HL-60 (cell line): ENCODE measurements at regions not wholly inside any gene's neighbourhood (a gene's known extent, or its start where the extent isn't known, plus 50 kb on each side); places are given as distances from the start of the nearest gene placed in this dataset.
"Not testable (repeated sequence)": the region's sequence is repeated elsewhere in the genome, so short reads cannot be mapped to it uniquely, and the experiment has no call there.

ENCODE experiments used
- DNase-seq, 2 experiments: peaks; one replicate each; pipeline ENCODE4 v3.0.0-alpha.2; 2010 to 2020; ENCODE audit warnings: low read depth in 1 of 2, low spot score in 1 of 2
- H3K27ac ChIP-seq: fragments of 250-450 bp; sonication (Bioruptor Pico); replicated peaks from 2 replicates; pipeline ENCODE4 v1.5.1; 2020; ENCODE audit warnings: mild to moderate bottlenecking, moderate library complexity
- H3K27me3 ChIP-seq: fragments of 250-450 bp; sonication (Bioruptor Pico); 2 replicates; pipeline ENCODE4 v1.5.1; 2021; ENCODE audit warnings: mild to moderate bottlenecking, moderate library complexity; ENCODE audit not compliant: insufficient read depth, poor library complexity, severe bottlenecking
- H3K4me3 ChIP-seq: replicated peaks from 2 replicates; pipeline ENCODE4 v1.5.1; 2011; ENCODE audit warnings: mild to moderate bottlenecking, control low read depth, low read length; ENCODE audit not compliant: insufficient read depth
- GABPA ChIP-seq: IDR thresholded peaks from 2 replicates; pipeline ENCODE4 v1.6.1; 2012; ENCODE audit warnings: low read depth
- POLR2AphosphoS5 ChIP-seq: IDR thresholded peaks from 2 replicates; pipeline ENCODE4 v1.6.1; 2012; ENCODE audit warnings: low read depth
- SPI1 ChIP-seq: IDR thresholded peaks from 2 replicates; pipeline ENCODE4 v1.6.1; 2012; ENCODE audit warnings: low read depth, mild to moderate bottlenecking, borderline replicate concordance
- TF ChIP-seq, protein P1 (sequence below): IDR thresholded peaks from 2 replicates; pipeline ENCODE4 v1.6.1; 2012; ENCODE audit warnings: low read depth; ENCODE audit not compliant: insufficient replicate concordance
- TF ChIP-seq, protein P2 (sequence below): IDR thresholded peaks from one replicate; pipeline ENCODE4 v1.5.1; 2011; ENCODE audit warnings: low read length, control low read depth, inconsistent platforms; ENCODE audit not compliant: insufficient read depth

DNA sequence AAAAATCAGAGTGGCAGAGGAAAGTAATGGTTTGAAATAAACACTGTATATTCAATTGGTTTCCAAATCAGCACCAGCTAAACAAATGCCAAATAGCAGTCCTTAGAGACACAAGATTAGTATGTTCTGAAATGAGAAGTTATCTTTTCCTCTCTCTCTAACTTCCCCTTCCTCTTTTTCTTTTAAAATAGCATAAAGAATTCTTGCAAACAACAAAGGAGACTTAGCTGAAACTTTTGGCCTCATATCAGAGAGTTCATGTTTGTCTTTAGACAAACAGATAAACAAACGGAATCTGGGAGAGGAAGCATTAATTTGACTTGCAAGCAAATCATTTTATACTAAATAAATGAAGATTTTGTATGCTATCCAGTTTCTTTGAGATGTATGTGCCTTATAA, 399.0 kb downstream of the GBA3 start:
- no peak overlapping the region for H3K4me3 ChIP-seq
- no peaks in the 10 kb centered on the region for H3K27me3 ChIP-seq
- no peak overlapping the region for H3K27ac ChIP-seq
- no peak for DNase-seq
- peak; percentile 83 for TF ChIP-seq SPI1
- TF ChIP-seq, protein P1, sequence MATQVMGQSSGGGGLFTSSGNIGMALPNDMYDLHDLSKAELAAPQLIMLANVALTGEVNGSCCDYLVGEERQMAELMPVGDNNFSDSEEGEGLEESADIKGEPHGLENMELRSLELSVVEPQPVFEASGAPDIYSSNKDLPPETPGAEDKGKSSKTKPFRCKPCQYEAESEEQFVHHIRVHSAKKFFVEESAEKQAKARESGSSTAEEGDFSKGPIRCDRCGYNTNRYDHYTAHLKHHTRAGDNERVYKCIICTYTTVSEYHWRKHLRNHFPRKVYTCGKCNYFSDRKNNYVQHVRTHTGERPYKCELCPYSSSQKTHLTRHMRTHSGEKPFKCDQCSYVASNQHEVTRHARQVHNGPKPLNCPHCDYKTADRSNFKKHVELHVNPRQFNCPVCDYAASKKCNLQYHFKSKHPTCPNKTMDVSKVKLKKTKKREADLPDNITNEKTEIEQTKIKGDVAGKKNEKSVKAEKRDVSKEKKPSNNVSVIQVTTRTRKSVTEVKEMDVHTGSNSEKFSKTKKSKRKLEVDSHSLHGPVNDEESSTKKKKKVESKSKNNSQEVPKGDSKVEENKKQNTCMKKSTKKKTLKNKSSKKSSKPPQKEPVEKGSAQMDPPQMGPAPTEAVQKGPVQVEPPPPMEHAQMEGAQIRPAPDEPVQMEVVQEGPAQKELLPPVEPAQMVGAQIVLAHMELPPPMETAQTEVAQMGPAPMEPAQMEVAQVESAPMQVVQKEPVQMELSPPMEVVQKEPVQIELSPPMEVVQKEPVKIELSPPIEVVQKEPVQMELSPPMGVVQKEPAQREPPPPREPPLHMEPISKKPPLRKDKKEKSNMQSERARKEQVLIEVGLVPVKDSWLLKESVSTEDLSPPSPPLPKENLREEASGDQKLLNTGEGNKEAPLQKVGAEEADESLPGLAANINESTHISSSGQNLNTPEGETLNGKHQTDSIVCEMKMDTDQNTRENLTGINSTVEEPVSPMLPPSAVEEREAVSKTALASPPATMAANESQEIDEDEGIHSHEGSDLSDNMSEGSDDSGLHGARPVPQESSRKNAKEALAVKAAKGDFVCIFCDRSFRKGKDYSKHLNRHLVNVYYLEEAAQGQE = no peak

DNA sequence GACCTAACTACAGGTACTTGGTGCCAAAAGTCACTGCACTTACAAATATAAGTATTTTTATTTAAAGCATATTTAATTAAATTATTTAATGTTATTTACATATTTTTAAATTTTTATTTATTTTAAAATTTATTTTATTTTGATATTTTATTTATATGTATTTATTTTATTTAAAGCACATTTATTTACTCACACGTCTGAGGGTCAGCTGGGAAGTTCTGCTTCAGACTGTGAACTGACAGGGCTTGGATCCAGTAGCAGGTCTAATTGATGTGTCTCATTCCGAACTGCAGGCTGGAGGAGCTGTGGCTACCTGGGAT, 392.5 kb downstream of the GBA3 start:
- Histone ChIP-seq H3K4me3 (no peak overlapping the region), H3K27ac (no peak overlapping the region), H3K27me3 (no peaks in the 10 kb centered on the region)
- TF ChIP-seq, protein P2, sequence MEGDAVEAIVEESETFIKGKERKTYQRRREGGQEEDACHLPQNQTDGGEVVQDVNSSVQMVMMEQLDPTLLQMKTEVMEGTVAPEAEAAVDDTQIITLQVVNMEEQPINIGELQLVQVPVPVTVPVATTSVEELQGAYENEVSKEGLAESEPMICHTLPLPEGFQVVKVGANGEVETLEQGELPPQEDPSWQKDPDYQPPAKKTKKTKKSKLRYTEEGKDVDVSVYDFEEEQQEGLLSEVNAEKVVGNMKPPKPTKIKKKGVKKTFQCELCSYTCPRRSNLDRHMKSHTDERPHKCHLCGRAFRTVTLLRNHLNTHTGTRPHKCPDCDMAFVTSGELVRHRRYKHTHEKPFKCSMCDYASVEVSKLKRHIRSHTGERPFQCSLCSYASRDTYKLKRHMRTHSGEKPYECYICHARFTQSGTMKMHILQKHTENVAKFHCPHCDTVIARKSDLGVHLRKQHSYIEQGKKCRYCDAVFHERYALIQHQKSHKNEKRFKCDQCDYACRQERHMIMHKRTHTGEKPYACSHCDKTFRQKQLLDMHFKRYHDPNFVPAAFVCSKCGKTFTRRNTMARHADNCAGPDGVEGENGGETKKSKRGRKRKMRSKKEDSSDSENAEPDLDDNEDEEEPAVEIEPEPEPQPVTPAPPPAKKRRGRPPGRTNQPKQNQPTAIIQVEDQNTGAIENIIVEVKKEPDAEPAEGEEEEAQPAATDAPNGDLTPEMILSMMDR = no peak
- TF ChIP-seq, protein P1 = no peak
- no peak for TF ChIP-seq POLR2AphosphoS5
- TF ChIP-seq SPI1 = no peak
- TF ChIP-seq GABPA = no peak
- DNase-seq = no peak

DNA sequence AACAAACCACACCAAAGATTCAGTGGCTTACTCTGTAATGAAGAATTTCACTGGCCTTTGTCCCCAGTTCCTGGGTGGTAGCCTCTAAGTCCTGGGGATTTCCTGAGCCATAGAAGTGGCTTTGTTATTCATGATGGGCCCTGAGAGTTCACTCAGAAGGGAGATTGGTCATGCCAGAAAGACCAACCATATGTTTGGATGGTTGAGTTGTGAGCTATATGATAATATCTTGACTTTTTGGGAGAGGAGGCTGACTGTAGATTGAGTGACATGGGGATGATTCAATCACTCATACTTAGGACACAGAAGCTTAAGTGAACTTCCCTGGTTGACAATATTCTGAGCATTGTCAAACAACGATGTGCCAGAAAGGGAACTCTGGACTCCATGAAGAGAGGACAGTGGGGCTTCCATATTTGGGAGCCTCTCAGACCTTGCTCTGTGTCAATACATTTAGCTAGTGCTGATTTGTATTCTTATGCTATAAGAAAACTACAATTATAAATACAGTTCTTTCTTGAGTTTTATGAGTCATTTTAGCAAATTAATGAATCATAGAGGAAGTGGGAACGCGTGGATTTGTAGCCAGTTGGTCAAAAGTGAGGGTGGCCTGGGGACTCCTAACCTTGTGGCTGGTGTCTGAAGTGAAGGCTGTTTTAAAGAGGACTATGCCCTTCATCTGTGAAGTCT, 392.0 kb downstream of the GBA3 start:
- Histone ChIP-seq H3K27ac (no peak overlapping the region), H3K27me3 (no peaks in the 10 kb centered on the region), H3K4me3 (no peak overlapping the region)
- no peak for DNase-seq
- TF ChIP-seq, protein P2 = no peak
- TF ChIP-seq, protein P1 = no peak
- no peak for TF ChIP-seq POLR2AphosphoS5

DNA sequence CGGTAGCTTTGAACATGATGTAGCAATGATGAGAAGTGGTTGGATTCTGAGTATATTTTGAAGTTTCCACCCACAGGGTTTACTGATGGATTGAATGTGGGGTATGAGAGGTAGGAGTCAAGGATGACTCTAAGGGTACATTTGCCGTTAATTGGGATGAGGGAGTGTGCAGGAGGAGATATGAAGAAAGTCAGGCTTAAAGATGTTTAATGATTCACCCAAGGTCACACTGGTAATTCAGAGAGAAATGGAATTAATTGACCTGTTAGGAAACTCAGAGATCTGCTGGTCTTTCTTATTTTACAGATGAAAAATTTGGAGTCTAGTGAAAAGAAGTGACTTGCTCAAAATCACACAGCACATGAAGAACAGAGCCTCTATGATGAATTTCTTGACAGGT, 390.7 kb downstream of the GBA3 start:
- no peak for DNase-seq
- Histone ChIP-seq H3K27ac (no peak overlapping the region), H3K27me3 (no peaks in the 10 kb centered on the region), H3K4me3 (no peak overlapping the region)
- TF ChIP-seq, protein P1 = no peak
- TF ChIP-seq, protein P2 = no peak
- TF ChIP-seq SPI1 (no peak), POLR2AphosphoS5 (no peak), GABPA (no peak)

DNA sequence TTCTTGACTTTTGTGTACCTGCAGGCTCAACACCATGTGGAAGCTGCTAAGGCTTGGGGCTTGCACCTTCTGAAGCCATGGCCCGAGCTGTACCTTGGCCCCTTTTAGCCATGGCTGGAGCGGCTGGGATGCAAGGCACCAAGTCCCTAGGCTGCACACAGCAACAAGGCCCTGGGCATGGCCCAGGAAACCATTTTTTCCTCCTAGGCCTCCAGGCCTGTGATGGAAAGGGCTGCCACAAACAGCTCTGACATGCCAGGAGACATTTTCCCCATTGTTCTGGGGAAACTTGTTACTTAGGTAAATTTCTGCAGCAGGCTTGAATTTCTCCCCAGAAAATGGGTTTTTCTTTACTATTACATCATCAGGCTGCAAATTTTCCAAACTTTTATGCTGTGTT, 387.4 kb downstream of the GBA3 start:
- DNase-seq, H3K27me3 ChIP-seq, H3K4me3 ChIP-seq, H3K27ac ChIP-seq: not testable (repeated sequence)
